GM21360 (cell line): ENCODE measurements at regions not wholly inside any gene's neighbourhood (a gene's known extent, or its start where the extent isn't known, plus 50 kb on each side); places are given as distances from the start of the nearest gene placed in this dataset.

Experiments
- ATAC-seq: cut with Tn5 transposase; IDR thresholded peaks from one replicate; pipeline ENCODE4 v1.9.1; 2021; ENCODE audit warnings: mild to moderate bottlenecking, moderate library complexity; ENCODE audit not compliant: unreplicated experiment

DNA sequence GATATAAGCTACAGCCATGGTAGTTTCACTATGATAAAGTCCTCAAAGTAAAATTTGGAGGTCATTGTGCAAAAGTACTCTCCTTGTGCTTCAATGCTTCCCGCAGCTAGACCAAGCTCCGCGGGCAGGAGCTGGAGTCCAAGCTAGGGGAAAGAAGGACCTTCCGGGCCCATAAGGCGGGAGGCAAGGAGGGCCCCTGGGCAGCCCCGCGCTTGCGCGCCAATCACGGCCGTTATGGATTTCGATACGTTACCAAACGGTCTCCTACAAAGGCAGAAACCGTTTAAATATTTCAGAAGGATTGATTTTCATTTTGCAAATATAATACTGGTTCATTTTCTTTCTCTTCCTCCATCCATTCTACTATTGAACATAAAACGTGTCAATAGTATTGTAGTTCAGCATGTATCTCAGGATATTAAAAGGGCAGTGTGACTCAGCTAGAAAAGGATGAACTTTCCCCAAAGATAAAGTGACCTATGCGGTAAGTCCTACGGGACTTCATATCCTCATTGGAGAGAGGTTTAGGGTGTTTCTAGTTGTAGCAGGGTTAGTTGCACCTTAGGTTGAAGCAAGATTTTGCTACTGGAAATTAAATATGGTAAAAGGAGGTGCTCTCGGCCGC is 128.0 kb downstream of the KIF20B start:
- ATAC-seq = no peak

- no peak for ATAC-seq
Measured at GRCh38 chr10:89829887-89830269, 128.5 kb downstream of the KIF20B start.

- no peak for ATAC-seq
Measured at GRCh38 chr10:89830624-89831023, 129.2 kb downstream of the KIF20B start.

- ATAC-seq = no peak
Measured at GRCh38 chr10:89836840-89837164, 135.4 kb downstream of the KIF20B start.

GRCh38 chr10:89837165-89838043 is 136.0 kb downstream of the KIF20B start:
- peak; percentile 63 for ATAC-seq

DNA sequence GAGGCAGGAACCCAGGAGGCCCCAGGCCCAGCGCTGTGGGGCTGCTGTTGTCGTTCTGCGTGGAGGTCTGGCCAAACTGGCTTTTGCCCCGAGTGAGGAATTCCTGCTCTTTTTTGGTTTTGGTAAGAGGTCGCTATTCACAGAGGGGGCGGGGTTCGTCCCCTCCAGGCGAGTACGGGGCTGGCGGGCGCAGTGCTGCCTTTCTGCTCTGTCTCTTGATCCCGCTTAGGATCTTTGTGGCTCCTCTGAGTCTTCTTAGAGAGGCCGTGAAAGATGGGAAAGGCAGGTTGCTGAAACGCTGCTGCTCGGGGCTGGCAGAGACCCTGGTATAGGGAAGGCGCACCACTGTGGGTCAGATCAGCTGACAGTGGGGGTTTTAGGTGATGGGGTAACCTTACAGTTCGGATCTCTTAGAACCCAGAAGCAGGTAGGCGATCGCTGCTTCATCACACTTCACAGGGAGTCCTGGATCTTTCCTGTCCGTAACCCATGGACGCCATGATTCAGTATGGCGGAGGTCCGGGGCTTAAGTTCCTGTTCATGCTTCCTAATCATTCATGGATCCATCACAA is 136.7 kb downstream of the KIF20B start:
- ATAC-seq = no peak

DNA sequence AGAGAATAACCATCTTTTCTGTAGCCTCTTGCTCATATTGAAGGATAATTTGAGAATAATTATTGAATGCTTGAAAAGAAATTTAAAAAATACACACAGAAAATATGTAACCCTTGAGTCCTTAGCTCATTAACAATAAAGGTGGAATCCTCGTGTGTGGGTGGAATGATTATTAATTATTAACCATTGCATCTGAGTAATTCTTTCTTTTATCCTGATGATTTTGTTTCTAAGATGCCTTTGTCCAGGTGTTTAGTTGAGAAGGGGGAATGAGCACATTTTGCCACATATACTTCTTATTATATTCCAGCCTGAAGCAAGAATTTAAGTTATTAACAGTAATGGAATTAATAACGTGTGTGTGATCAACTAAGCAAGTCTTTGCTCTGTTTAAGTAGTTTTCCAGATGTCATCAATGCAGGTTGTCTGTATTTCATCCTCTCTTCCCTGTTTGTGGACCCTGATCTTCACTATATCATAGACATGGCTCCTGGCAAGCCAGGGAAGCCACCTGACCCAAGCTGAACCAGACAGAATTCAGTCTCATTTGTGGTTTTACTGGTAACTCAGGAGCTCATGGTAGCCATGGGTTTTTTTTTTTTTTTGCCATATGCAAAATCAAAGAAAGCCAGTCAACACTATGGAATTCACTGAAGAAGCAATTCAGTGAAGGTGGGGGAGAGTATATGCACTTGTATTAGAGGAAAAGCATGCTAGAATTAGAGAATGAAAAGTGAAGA is 144.3 kb downstream of the KIF20B start:
- ATAC-seq = no peak

DNA sequence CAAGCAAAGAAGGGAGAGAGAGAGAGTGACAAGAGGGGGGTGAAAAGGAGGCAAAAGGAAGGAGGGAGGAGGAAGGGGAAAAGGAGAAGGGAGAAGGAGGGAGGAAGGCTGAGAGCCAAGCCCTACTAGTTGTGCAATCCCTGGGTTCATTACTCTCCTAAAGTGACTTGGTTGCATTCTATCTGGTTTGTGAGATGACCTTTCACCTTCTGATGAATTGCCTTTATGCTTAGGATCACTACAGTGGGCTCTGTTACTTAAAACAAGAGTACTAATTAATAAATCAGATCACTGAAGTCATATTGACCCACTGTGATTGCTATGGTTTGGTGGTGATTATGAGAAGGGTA is 144.9 kb downstream of the KIF20B start:
- no peak for ATAC-seq

- ATAC-seq = no peak
Measured at GRCh38 chr10:89846786-89847185, 145.4 kb downstream of the KIF20B start.

DNA sequence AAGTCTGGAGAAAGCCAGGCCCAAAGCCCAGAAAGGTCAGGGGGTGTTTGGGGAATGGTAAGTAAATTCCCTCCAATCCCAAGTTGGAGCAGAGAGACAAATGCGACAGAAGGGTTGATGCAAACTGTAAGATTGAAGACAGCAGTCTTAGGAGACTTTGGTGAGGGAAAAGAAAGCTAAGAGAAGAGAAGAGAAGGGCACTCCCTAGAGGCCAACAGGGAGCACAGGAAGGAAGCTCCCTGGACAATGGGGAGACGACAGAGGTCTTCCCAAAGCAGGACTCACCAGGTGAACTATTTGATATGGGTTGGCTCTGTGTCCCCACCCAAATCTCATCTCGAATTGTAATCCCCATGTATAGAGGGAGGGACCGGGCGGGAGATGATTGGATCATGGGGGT is 151.5 kb downstream of the KIF20B start:
- no peak for ATAC-seq

DNA sequence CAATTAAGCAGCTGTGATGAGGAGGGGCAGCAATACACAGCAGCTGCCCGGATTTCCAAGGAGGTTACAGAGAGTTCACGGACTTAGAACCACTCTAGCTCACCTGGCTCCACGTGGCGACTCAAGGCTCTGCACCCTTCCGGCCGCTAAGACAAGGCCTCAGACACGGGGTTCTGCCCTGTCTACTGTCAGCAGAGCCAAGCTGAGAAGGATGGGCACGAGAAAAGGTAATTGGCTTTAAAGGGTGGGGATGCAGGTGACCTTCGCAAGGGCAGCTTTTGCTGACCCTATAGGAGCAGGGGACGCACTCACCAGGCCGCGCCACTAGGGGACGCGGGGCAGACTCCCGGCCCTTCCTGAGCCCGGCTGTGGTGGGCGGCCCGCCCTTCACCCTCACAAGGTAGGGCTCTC is 152.4 kb downstream of the KIF20B start:
- ATAC-seq = no peak

GRCh38 chr10:89857431-89858042 is 156.1 kb downstream of the KIF20B start:
- no peak for ATAC-seq

- no peak for ATAC-seq
Measured at GRCh38 chr10:89861199-89861573, 159.8 kb downstream of the KIF20B start.

- peak; percentile 64 for ATAC-seq
Measured at GRCh38 chr10:89861584-89862301, 160.4 kb downstream of the KIF20B start.

GRCh38 chr10:89867964-89868363 is 166.6 kb downstream of the KIF20B start:
- no peak for ATAC-seq

DNA sequence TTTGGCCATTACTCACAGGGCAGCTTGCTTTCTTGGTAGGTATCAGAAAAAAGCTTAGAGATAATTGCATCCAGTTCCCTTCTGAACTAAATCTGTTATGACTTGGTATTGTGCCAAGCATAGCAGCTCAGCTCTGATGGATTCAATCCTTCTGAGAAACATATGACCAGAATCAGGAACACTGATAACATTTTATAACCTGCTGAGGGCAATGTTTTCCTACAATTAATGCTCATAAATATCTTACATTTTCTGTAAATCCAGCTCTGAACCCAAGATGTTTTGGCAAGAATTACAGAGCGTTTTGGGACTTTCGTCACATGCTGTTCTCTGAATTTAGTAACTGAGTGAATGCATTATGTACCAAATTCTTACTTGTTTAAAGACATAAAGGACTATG is 167.8 kb downstream of the KIF20B start:
- ATAC-seq = no peak

- ATAC-seq = no peak
Measured at GRCh38 chr10:89869592-89870156, 168.3 kb downstream of the KIF20B start.

- ATAC-seq = no peak
Measured at GRCh38 chr10:89870936-89871335, 169.5 kb downstream of the KIF20B start.

GRCh38 chr10:89873055-89873454 is 171.7 kb downstream of the KIF20B start:
- peak; percentile 87 for ATAC-seq

GRCh38 chr10:89875557-89875956 is 174.2 kb downstream of the KIF20B start:
- ATAC-seq = no peak
